HUES48 (cell line): ENCODE measurements at regions not wholly inside any gene's neighbourhood (a gene's known extent, or its start where the extent isn't known, plus 50 kb on each side); places are given as distances from the start of the nearest gene placed in this dataset.

Source experiments
- H3K27ac ChIP-seq: one replicate; pipeline ENCODE4 v1.7.0; 2013; ENCODE audit warnings: low read depth, low read length, inconsistent platforms
- H3K27me3 ChIP-seq: 2 replicates; pipeline ENCODE4 v1.6.1; 2013; ENCODE audit warnings: mild to moderate bottlenecking, low read length; ENCODE audit not compliant: control insufficient read depth, insufficient read depth
- H3K36me3 ChIP-seq: 2 replicates; pipeline ENCODE4 v1.6.1; 2013; ENCODE audit warnings: low read length; ENCODE audit not compliant: control insufficient read depth, insufficient read depth
- H3K4me1 ChIP-seq: 2 replicates; pipeline ENCODE4 v1.6.1; 2013; ENCODE audit warnings: mild to moderate bottlenecking, low read length; ENCODE audit not compliant: control insufficient read depth, insufficient read depth
- H3K4me3 ChIP-seq: 2 replicates; pipeline ENCODE4 v1.5.1; 2013; ENCODE audit warnings: mild to moderate bottlenecking, low read depth, low read length
- H3K9ac ChIP-seq: 2 replicates; pipeline ENCODE4 v1.6.1; 2013; ENCODE audit warnings: mild to moderate bottlenecking, low read depth, low read length, moderate library complexity
- H3K9me3 ChIP-seq: 2 replicates; pipeline ENCODE4 v1.6.1; 2013; ENCODE audit warnings: low read length; ENCODE audit not compliant: control insufficient read depth, insufficient read depth

GRCh38 chr16:60932600-60932999, 1103.6 kb downstream of the CDH8 start:
- no peak overlapping the region for H3K27ac ChIP-seq
- no peaks in the 10 kb centered on the region for H3K4me1 ChIP-seq
- H3K9ac ChIP-seq, result no peak overlapping the region
- H3K4me3 ChIP-seq, result no peak overlapping the region
- H3K36me3 ChIP-seq, result no peaks in the 10 kb centered on the region
- no peaks in the 10 kb centered on the region for H3K27me3 ChIP-seq
- H3K9me3 ChIP-seq, result no peaks in the 10 kb centered on the region

- H3K27me3 ChIP-seq, result no peaks in the 10 kb centered on the region
- no peak overlapping the region for H3K4me3 ChIP-seq
- H3K4me1 ChIP-seq, result no peaks in the 10 kb centered on the region
- no peak overlapping the region for H3K9ac ChIP-seq
- no peaks in the 10 kb centered on the region for H3K9me3 ChIP-seq
- no peaks in the 10 kb centered on the region for H3K36me3 ChIP-seq
- H3K27ac ChIP-seq, result no peak overlapping the region
Measured at GRCh38 chr16:60930291-60930690, 1105.9 kb downstream of the CDH8 start.

DNA sequence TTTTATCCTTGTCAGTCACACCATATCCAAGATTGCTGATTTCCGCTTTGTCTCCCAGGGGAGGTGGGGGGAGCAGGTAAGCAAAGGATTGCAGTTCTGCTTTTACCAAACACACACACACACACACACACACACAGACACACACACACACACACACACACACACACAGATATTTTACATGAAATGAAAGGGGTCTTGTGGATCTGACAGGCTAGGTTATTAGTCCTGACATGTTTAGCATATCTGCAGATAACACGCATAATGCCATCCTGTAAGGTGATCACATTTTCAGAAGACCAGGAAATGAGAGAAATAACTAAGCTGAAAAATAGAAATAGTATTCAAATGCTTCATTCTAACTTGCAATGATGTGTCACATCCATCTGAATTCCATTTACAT, 1113.3 kb downstream of the CDH8 start:
- no peaks in the 10 kb centered on the region for H3K9me3 ChIP-seq
- H3K9ac ChIP-seq, result no peak overlapping the region
- H3K4me1 ChIP-seq, result no peaks in the 10 kb centered on the region
- no peak overlapping the region for H3K27ac ChIP-seq
- no peaks in the 10 kb centered on the region for H3K36me3 ChIP-seq
- H3K27me3 ChIP-seq, result no peaks in the 10 kb centered on the region
- H3K4me3 ChIP-seq, result no peak overlapping the region

DNA sequence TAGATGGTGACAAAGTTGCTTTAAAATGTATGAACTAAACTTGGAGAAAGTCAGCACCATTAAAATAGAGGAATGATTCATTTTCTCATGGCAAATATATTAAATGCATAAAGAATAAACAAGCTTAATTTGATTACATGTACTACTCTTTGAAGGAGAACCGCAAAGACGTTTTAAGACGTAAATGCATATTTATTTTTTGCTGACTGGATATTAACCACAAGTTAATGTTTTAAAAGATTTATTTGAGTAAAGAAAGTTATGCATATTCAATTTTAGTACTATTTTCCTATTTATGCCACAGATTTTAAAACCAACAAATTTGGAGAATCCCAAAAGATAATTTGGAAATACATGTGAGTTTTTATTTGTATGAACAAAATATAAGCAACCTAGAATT, 1121.9 kb downstream of the CDH8 start:
- Histone ChIP-seq H3K4me1 (no peaks in the 10 kb centered on the region), H3K27me3 (no peaks in the 10 kb centered on the region), H3K9me3 (no peaks in the 10 kb centered on the region), H3K9ac (no peak overlapping the region), H3K27ac (no peak overlapping the region), H3K36me3 (no peaks in the 10 kb centered on the region), H3K4me3 (no peak overlapping the region)

GRCh38 chr16:60907645-60908044, 1128.6 kb downstream of the CDH8 start:
- Histone ChIP-seq H3K4me3 (no peak overlapping the region), H3K9ac (no peak overlapping the region), H3K27me3 (no peaks in the 10 kb centered on the region), H3K36me3 (no peaks in the 10 kb centered on the region), H3K27ac (no peak overlapping the region), H3K4me1 (peaks cover 9% of the 10 kb centered on the region; the same call in 1 of the 2 replicates), H3K9me3 (no peaks in the 10 kb centered on the region)

DNA sequence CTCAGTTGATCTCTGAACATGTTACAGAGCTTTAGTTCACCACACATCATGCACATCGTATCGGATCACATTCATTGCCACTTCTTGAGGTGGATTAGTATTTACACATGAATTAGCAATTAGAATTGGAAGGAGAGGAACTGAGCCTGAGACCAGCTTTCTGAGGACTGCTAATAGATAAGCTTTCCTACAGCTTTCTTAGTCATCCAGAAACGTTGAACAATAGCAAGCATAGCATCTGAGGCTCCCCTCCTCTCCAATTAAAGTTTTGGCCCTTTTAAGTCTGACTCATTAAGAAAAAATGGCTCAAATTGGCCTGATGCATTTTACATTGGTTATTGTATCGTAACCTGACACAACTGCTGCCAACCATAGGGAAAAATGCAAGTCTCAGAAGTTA, 1130.4 kb downstream of the CDH8 start:
- Histone ChIP-seq H3K36me3 (no peaks in the 10 kb centered on the region), H3K27ac (no peak overlapping the region), H3K9ac (no peak overlapping the region), H3K4me3 (no peak overlapping the region), H3K9me3 (no peaks in the 10 kb centered on the region), H3K4me1 (peaks cover 9% of the 10 kb centered on the region), H3K27me3 (no peaks in the 10 kb centered on the region)

DNA sequence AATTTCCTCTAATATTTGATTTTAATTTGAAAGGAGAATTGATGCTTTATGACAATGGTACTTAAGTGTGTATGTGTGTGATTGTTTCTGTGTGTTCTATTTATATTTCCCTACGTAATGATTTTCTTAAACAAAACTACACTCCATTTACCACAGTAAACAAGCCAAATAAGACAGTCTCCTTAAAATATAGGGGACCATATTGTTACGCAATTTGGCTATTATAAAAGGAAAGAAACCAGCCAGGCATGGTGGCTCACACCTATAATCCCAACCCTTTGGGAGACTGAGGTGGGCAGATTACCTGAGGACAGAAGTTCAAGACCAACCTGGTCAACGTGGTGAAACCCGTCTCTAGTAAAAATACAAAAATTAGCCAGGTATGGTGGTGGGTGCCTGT, 1134.1 kb downstream of the CDH8 start:
- Histone ChIP-seq H3K27ac (no peak overlapping the region), H3K36me3 (no peaks in the 10 kb centered on the region), H3K27me3 (no peaks in the 10 kb centered on the region), H3K9me3 (no peaks in the 10 kb centered on the region), H3K4me3 (no peak overlapping the region), H3K9ac (no peak overlapping the region), H3K4me1 (peaks cover 14% of the 10 kb centered on the region)

GRCh38 chr16:60882816-60883215, 1153.4 kb downstream of the CDH8 start:
- H3K36me3 ChIP-seq, result no peaks in the 10 kb centered on the region
- H3K9me3 ChIP-seq, result no peaks in the 10 kb centered on the region
- H3K27me3 ChIP-seq, result no peaks in the 10 kb centered on the region
- no peaks in the 10 kb centered on the region for H3K4me1 ChIP-seq
- H3K4me3 ChIP-seq, result no peak overlapping the region
- H3K27ac ChIP-seq, result no peak overlapping the region
- no peak overlapping the region for H3K9ac ChIP-seq

DNA sequence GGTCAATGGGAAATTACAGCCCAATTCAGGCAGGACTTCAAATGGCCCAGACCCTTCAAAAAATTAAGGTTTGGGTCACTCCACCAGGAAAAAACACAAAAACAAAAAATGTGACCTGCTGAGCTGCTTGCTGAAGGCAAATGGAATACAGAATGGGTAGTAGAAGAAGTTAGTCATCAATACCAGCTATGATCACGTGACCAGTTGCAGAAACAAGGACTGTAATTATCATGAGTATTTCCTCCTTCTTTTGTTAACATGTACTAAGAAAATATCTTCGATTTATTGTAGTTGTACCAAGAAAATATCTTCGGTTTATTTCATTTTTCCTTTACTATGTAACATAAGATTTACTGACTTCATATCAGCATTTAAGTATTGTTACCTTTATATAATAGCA, 1183.6 kb downstream of the CDH8 start:
- no peaks in the 10 kb centered on the region for H3K27me3 ChIP-seq
- no peaks in the 10 kb centered on the region for H3K36me3 ChIP-seq

DNA sequence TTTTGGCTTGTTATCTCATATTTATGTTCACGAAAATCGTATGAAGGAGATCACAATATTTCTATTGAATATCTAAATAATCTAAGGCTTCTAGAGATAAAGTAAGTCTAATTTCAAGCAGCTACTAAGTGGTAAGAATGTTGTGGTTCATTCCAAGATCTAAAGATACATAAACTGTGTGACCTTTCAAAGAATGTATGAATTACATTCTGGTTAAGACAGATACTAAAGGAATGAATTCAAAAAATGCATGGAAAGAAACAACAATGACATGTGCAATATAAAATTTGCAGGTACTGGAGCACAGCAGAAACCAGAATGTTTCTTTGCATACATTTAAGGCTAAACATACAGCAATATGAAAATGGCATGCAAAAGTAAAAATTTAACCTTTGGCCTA, 1214.6 kb downstream of the CDH8 start:
- Histone ChIP-seq H3K36me3 (no peaks in the 10 kb centered on the region), H3K9ac (no peak overlapping the region), H3K4me1 (no peaks in the 10 kb centered on the region), H3K27ac (no peak overlapping the region), H3K4me3 (no peak overlapping the region), H3K9me3 (no peaks in the 10 kb centered on the region), H3K27me3 (no peaks in the 10 kb centered on the region)

More for the DNA sequence above, 1183.6 kb downstream of the CDH8 start:
- no peaks in the 10 kb centered on the region for H3K4me1 ChIP-seq
- H3K9ac ChIP-seq, result no peak overlapping the region
- H3K9me3 ChIP-seq, result no peaks in the 10 kb centered on the region; the same call in 1 of the 2 replicates
- H3K4me3 ChIP-seq, result no peak overlapping the region
- no peak overlapping the region for H3K27ac ChIP-seq

DNA sequence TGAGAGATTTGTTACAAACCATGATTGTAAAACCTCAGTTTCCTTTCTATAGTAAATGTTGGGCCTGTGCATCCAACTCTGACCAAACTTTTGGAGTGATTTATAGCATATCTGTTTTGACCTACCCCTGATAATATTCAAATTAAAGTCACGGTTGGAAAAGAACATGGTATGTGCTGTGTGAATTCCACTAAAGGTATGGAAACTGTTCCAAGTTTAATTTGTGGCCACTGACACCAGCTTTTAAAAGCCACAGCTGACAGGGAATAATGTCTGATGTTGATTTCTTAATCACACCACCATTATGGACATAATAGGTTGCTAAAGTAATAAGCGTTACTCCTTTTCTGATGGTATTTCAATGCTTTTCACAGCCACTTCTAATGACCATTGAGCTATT, 1215.9 kb downstream of the CDH8 start:
- Histone ChIP-seq H3K4me3 (no peak overlapping the region), H3K27me3 (no peaks in the 10 kb centered on the region), H3K9me3 (no peaks in the 10 kb centered on the region), H3K9ac (no peak overlapping the region), H3K27ac (no peak overlapping the region), H3K4me1 (no peaks in the 10 kb centered on the region), H3K36me3 (no peaks in the 10 kb centered on the region)

DNA sequence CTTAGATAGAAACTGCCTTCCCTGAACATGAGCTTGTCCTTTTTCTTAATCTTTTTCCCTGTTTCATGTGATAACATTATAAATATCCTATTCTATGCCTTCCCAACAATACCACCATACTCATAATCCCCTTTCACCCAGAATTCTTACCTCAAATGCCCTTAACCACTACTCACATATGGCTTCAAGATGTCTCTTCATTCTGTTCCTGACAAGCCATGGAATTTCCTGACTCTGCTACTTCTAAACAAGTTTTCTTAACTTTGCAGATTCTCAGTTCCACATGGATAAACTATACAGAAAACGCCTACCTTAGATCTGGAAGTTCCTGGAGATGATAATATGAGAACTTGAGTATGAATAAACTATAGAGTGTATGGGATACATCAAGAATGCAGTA, 1217.8 kb downstream of the CDH8 start:
- no peak overlapping the region for H3K4me3 ChIP-seq
- no peak overlapping the region for H3K27ac ChIP-seq
- H3K9me3 ChIP-seq, result no peaks in the 10 kb centered on the region
- H3K27me3 ChIP-seq, result no peaks in the 10 kb centered on the region
- H3K9ac ChIP-seq, result no peak overlapping the region
- H3K4me1 ChIP-seq, result no peaks in the 10 kb centered on the region
- H3K36me3 ChIP-seq, result no peaks in the 10 kb centered on the region
